Panc1 (cell line): ENCODE measurements at regions not wholly inside any gene's neighbourhood (a gene's known extent, or its start where the extent isn't known, plus 50 kb on each side); places are given as distances from the start of the nearest gene placed in this dataset.

Experiments used
- ATAC-seq: fragments of 200-7000 bp; cut with Tn5 transposase; 2 replicates; pipeline ENCODE4 v1.9.1; 2020; ENCODE audit warnings: mild to moderate bottlenecking, moderate library complexity
- BruUV-seq: library from RNA; stranded (reverse); fragments of 400-500 nt; replicated peaks from 2 replicates; lab custom pipeline; 2021; lab: Mats Ljungman, UMichigan
- CTCF ChIA-PET: fragments of 300-600 bp; sonication (Branson Sonifier 250); formaldehyde crosslinking; loops from one replicate; lab custom pipeline; 2022; ENCODE audit warnings: antibody characterized with exemption; lab: Charles Lee
- POLR2A ChIA-PET: fragments of 300-600 bp; sonication (Branson Sonifier 250); formaldehyde crosslinking; loops from one replicate; lab custom pipeline; 2022; ENCODE audit warnings: antibody characterized with exemption; lab: Charles Lee
- DNase-seq: peaks from one replicate; pipeline ENCODE4 v3.0.0-alpha.2; 2010; ENCODE audit warnings: low read depth, low spot score
- H3K27ac ChIP-seq: 2 replicates; pipeline ENCODE4 v1.5.1; 2011; ENCODE audit warnings: mild to moderate bottlenecking, low read length, inconsistent platforms
- H3K27me3 ChIP-seq: fragments of 200-500 bp; sonication (Bioruptor generic); 2 replicates; pipeline ENCODE4 v1.6.0; 2014; ENCODE audit warnings: low read length, inconsistent platforms; ENCODE audit not compliant: control insufficient read depth, insufficient read depth
- H3K36me3 ChIP-seq: fragments of 200-500 bp; sonication (Bioruptor generic); 2 replicates; pipeline ENCODE4 v1.5.1; 2014; ENCODE audit warnings: inconsistent platforms, mild to moderate bottlenecking, low read length, moderate library complexity; ENCODE audit not compliant: control insufficient read depth, insufficient read depth
- H3K4me1 ChIP-seq: 2 replicates; pipeline ENCODE4 v1.5.1; 2011; ENCODE audit warnings: inconsistent platforms, mild to moderate bottlenecking, low read length, moderate library complexity; ENCODE audit not compliant: control insufficient read depth, insufficient read depth
- H3K4me3 ChIP-seq, 2 experiments: 2 replicates each; pipeline ENCODE4 v1.5.1; 2011 to 2012; ENCODE audit warnings: low read depth in 2 of 2, low read length in 2 of 2, mild to moderate bottlenecking in 2 of 2, inconsistent platforms in 1 of 2, moderate library complexity in 1 of 2
- H3K9me3 ChIP-seq: fragments of 200-500 bp; sonication (Bioruptor generic); 2 replicates; pipeline ENCODE4 v1.5.1; 2014; ENCODE audit warnings: low read depth, mild to moderate bottlenecking, inconsistent platforms, low read length, moderate library complexity; ENCODE audit not compliant: control insufficient read depth, insufficient read depth
- CTCF ChIP-seq: fragments of 450-650 bp; IDR thresholded peaks from 2 replicates; pipeline ENCODE4 v1.5.1; 2017; ENCODE audit warnings: mild to moderate bottlenecking
- POLR2AphosphoS5 ChIP-seq: IDR thresholded peaks from 2 replicates; pipeline ENCODE4 v1.6.1; 2012; ENCODE audit warnings: mild to moderate bottlenecking, low read depth, low read length, moderate library complexity
- REST ChIP-seq, 2 experiments: IDR thresholded peaks; 2 replicates each; pipeline ENCODE4 v1.6.1; 2011 to 2012; ENCODE audit warnings: low read depth in 2 of 2, control low read depth in 1 of 2, low read length in 1 of 2, mild to moderate bottlenecking in 1 of 2, moderate library complexity in 1 of 2; ENCODE audit not compliant: insufficient read depth in 1 of 2
- SIN3A ChIP-seq: IDR thresholded peaks from 2 replicates; pipeline ENCODE4 v1.6.1; 2012; ENCODE audit warnings: low read depth, mild to moderate bottlenecking, low read length, moderate library complexity, borderline replicate concordance; ENCODE audit not compliant: insufficient read depth
- TCF7L2 ChIP-seq: IDR thresholded peaks from 2 replicates; pipeline ENCODE4 v1.6.1; 2011; ENCODE audit warnings: mild to moderate bottlenecking, low read depth, low read length, inconsistent platforms
- in situ Hi-C: cut with HindIII; loops from 2 replicates; pipeline ENCODE4 v1.10.0; 2016; ENCODE audit warnings: low sequenced_read_pairs, low pct_unique_long_range_greater_than_20kb
- intact Hi-C: fragments of 100-400 bp; cut with micrococcal nuclease; formaldehyde crosslinking; loops from one replicate; pipeline ENCODE4 v1.10.0; 2022; ENCODE audit not compliant: unreplicated experiment

- no peak for ATAC-seq
- H3K27me3 ChIP-seq, result peaks cover 13% of the 10 kb centered on the region; the same call in 1 of the 2 replicates
- in situ Hi-C loops, result no loop called here
- intact Hi-C loops, result no loop called here
- H3K9me3 ChIP-seq, result no peaks in the 10 kb centered on the region
- ChIA-PET POLR2A (no interaction called here), CTCF (no interaction called here)
- H3K27ac ChIP-seq, result no peak overlapping the region
- no peak overlapping the region for H3K4me3 ChIP-seq
- no peaks in the 10 kb centered on the region for H3K36me3 ChIP-seq
- BruUV-seq, result no TSS peak
- DNase-seq, result no peak
- H3K4me1 ChIP-seq, result peaks cover 3% of the 10 kb centered on the region; the same call in 1 of the 2 replicates
- TF ChIP-seq TCF7L2 (no peak), REST (IDR thresholded peaks at IDR 0.05; ENCODE audit: insufficient read depth in 1 of 2, low read depth in 2 of 2, low read length in 1 of 2) (no peak), POLR2AphosphoS5 (no peak), SIN3A (no peak), CTCF (no peak)
Measured at GRCh38 chr5:56638061-56638621, 177.2 kb upstream of the MAP3K1 start.

- POLR2A ChIA-PET, result no interaction called here
- intact Hi-C loops, result no loop called here
- DNase-seq, result no peak
- BruUV-seq, result no TSS peak
- Histone ChIP-seq H3K36me3 (no peaks in the 10 kb centered on the region), H3K27me3 (peaks cover 13% of the 10 kb centered on the region; the same call in 1 of the 2 replicates), H3K4me1 (peaks cover 3% of the 10 kb centered on the region; the same call in 1 of the 2 replicates), H3K4me3 (no peak overlapping the region), H3K27ac (no peak overlapping the region), H3K9me3 (no peaks in the 10 kb centered on the region)
- in situ Hi-C loops, result no loop called here
- TF ChIP-seq POLR2AphosphoS5, result no peak
- no peak for TF ChIP-seq CTCF
- no peak for TF ChIP-seq REST (IDR thresholded peaks at IDR 0.05; ENCODE audit: insufficient read depth in 1 of 2, low read depth in 2 of 2, low read length in 1 of 2)
- TF ChIP-seq SIN3A, result no peak
- no peak for TF ChIP-seq TCF7L2
- ATAC-seq, result no peak
- CTCF ChIA-PET, result no interaction called here
Measured at GRCh38 chr5:56637321-56637920, 177.9 kb upstream of the MAP3K1 start.
